BE2C (cell line): ENCODE measurements at regions not wholly inside any gene's neighbourhood (a gene's known extent, or its start where the extent isn't known, plus 50 kb on each side); places are given as distances from the start of the nearest gene placed in this dataset.

Source experiments
- DNase-seq: peaks from one replicate; pipeline ENCODE4 v3.0.0-alpha.2; 2020
- H3K27me3 ChIP-seq: fragments of 250-450 bp; sonication (Bioruptor Pico); 2 replicates; pipeline ENCODE4 v1.5.1; 2020; ENCODE audit warnings: mild to moderate bottlenecking
- H3K36me3 ChIP-seq: fragments of 250-450 bp; sonication (Bioruptor Pico); 2 replicates; pipeline ENCODE4 v1.5.1; 2020; ENCODE audit warnings: mild to moderate bottlenecking
- H3K4me1 ChIP-seq: fragments of 250-450 bp; sonication (Bioruptor Pico); 2 replicates; pipeline ENCODE4 v1.5.1; 2020
- H3K4me3 ChIP-seq: 2 replicates; pipeline ENCODE4 v1.5.1; 2011; ENCODE audit warnings: low read depth, low read length
- H3K9me3 ChIP-seq: fragments of 250-450 bp; sonication (Bioruptor Pico); 2 replicates; pipeline ENCODE4 v1.5.1; 2020
- CTCF ChIP-seq: IDR thresholded peaks from 2 replicates; pipeline ENCODE4 v1.5.1; 2012; ENCODE audit warnings: mild to moderate bottlenecking, low read depth, low read length

DNA sequence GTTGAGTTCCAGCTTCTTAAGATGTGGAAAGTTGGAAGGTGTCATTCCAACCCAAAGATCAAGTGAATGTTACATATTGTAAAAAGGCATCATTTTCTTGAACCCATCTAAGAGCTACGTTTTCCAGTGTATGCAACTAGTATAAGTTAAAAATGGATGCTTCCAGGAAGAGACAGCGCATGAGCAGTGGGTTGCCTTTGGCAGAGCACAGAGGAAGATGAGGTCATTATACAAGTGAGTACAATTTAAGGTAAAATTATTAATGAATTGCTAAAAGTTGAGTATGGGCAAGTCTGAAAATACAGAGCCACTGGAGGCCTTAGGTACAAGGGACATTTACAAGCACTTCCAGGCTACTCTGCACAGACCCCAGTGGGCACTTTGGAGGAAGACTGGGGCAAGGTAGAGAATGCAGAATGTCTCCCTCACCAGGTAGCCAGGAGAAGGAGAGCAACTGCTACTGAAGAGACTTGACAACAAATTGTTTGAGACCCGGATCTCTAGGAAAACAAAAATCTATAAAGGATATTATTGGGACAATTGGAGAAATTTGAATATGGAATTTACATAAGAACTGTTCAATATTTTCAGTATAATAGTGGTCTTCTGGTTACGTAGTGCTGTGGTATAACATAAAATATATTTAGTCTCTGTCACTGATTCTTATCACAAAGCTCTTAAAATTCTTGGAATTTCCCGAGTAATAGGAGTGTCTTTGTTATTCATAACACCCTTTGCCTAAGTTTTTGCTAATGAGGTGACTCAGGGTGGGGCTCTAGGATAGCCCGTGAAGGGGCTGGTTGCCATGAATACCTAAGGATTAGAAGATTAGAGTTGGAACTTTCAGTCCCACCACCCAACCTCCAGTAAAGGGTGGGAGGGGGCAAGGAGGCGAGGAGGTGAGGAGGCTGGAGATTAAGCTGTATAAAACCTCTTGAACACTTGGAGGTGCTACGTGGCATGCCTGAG lies 129.9 kb upstream of the FER start:
- H3K27me3 ChIP-seq = no peaks in the 10 kb centered on the region
- no peaks in the 10 kb centered on the region for H3K36me3 ChIP-seq
- no peak overlapping the region for H3K4me3 ChIP-seq
- no peaks in the 10 kb centered on the region for H3K4me1 ChIP-seq
- no peaks in the 10 kb centered on the region for H3K9me3 ChIP-seq
- no peak for TF ChIP-seq CTCF
- DNase-seq = no peak

DNA sequence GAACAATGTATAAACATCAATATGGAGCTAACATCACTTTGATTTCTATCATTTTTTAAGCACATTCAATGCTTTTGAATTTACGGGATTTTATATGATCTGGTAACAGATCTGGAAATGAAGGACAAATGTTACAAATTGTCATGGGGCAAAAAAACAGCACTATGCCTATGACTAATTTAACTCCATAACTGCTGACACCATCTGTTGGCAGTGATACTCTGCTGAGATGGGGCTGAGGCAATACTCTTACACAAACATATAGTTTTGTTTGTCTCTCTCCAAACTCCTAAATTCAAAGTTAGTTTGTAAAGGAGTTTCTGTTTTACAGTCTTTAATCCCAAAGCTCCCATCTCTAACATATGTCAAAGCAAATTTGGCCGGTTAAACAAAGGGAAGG lies 132.5 kb upstream of the FER start:
- Histone ChIP-seq H3K27me3 (no peaks in the 10 kb centered on the region), H3K36me3 (no peaks in the 10 kb centered on the region), H3K9me3 (no peaks in the 10 kb centered on the region), H3K4me3 (no peak overlapping the region), H3K4me1 (no peaks in the 10 kb centered on the region)
- no peak for DNase-seq
- TF ChIP-seq CTCF = no peak

DNA sequence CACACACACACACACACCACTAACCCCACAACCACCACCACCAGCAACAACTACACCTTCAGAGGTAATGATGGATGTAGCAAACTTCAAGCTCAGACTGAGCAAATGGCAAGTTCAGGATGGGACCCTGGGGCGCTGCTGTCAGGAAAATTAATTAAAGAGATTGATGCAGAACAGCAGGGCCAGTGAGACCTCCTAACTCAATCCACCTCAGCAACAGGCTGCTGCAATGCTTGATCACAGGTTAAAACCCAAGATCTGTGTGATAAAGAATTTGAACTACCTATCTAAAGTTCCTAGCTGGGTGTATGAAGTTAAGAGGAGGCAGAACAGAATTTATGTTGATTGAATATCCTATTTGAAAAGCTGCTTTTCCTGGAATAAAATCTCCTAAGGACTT lies 140.3 kb upstream of the FER start:
- Histone ChIP-seq H3K4me1 (peaks cover 11% of the 10 kb centered on the region), H3K36me3 (no peaks in the 10 kb centered on the region), H3K4me3 (no peak overlapping the region), H3K27me3 (no peaks in the 10 kb centered on the region), H3K9me3 (no peaks in the 10 kb centered on the region)
- peak; percentile 45 for DNase-seq
- no peak for TF ChIP-seq CTCF

GRCh38 chr5:108606185-108606584 lies 141.5 kb upstream of the FER start:
- no peak for TF ChIP-seq CTCF
- DNase-seq = no peak
- Histone ChIP-seq H3K9me3 (no peaks in the 10 kb centered on the region), H3K36me3 (no peaks in the 10 kb centered on the region), H3K27me3 (no peaks in the 10 kb centered on the region), H3K4me1 (peaks cover 11% of the 10 kb centered on the region), H3K4me3 (no peak overlapping the region)

DNA sequence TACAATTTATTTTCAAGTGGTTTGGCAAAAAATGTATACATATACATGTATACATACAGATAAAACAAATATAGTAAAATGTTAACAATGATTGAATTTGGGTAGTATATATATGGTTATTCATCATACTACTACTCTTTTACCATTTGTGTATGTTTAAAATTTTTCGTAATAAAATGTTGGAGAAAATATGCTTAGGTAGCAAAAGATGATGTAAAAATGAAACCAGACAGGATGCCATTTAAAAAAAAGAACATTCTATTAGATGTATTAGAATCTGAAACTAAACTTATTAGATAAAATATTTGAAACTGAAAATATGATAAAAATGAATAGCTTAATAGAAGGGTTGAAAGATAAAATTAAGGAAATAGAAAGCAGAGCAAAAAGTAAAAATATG lies 144.9 kb upstream of the FER start:
- DNase-seq = no peak
- Histone ChIP-seq H3K9me3 (no peaks in the 10 kb centered on the region), H3K36me3 (no peaks in the 10 kb centered on the region), H3K4me1 (peaks cover 10% of the 10 kb centered on the region), H3K4me3 (no peak overlapping the region), H3K27me3 (no peaks in the 10 kb centered on the region)
- TF ChIP-seq CTCF = no peak

DNA sequence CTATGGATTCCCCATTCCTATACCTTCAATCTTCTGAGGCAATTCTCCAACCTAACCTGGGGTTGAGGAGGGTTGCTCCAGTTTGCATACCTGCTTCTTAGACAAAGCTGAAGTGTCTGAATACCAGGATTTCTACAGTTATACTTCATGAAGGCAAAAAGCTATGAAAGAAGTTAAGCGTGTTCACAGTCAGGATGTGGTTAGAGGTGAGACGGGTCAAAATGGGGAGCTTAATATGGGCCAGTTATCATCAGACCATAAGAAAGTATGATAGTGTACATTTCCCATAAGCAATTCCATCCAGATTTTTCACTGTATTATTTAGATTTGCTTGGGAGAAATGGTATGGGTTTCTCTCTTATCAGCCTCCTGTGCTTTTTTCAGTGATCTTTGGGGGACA lies 156.9 kb upstream of the FER start:
- Histone ChIP-seq H3K36me3 (no peaks in the 10 kb centered on the region), H3K27me3 (no peaks in the 10 kb centered on the region), H3K4me1 (no peaks in the 10 kb centered on the region), H3K9me3 (no peaks in the 10 kb centered on the region), H3K4me3 (no peak overlapping the region)
- no peak for DNase-seq
- no peak for TF ChIP-seq CTCF
